NCI-H2196 treated with DMSO at 0.1 percent for 48 hours (cell line): ENCODE measurements at regions not wholly inside any gene's neighbourhood (a gene's known extent, or its start where the extent isn't known, plus 50 kb on each side); places are given as distances from the start of the nearest gene placed in this dataset.
"Not testable (repeated sequence)": the region's sequence is repeated elsewhere in the genome, so short reads cannot be mapped to it uniquely, and the experiment has no call there.

Experiments used
- DNase-seq: peaks from one replicate; lab custom pipeline; 2025; ENCODE audit not compliant: unreplicated experiment; lab: John Stamatoyannopoulos, UW

DNA sequence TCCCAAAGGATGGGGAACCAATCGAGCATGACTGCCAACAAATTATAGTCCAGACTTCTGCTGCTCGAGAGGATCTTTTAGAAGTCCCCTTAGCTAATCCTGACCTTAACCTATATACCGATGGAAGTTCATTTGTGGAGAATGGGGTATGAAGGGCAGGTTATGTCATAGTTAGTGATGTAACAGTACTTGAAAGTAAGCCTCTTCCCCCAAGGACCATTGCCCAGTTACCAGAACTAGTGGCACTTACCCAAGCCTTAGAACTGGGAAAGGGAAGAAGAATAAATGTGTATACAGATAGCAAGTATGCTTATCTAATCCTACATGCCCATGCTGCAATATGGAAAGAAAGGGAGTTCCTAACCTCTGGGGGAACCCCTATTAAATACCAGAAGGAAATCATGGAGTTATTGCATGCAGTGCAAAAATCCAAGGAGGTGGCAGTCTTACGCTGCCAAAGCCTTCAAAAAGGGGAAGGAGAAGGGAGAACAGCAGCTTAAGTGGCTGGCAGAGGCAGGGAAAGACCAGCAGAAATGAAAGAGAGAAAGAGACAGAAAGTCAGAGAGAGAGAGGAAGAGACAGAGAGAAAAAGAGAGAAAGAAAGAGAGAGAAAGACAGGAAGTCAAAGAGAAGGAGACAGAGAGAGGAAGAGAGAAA lies 224.4 kb upstream of the SLC8A1 start:
- DNase-seq, result not testable (repeated sequence)

DNA sequence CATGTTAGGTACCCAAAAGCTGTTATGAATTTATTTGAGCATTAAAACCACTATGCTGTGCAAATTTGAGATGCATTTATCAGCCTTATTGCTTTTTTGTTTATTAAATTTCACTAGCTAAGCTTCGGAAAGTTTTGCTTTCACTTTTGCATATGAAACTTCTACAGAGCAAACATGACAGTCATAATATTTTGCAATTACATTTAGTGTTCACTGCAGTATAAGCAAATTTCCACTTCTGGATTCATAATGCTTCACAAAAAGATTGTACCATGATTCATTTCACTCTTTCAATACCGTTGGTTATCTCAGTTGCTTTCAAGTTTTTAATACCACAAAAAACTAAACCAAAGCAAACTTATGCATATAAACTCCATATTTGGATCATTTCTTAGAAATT lies 228.7 kb upstream of the SLC8A1 start:
- no peak for DNase-seq

DNA sequence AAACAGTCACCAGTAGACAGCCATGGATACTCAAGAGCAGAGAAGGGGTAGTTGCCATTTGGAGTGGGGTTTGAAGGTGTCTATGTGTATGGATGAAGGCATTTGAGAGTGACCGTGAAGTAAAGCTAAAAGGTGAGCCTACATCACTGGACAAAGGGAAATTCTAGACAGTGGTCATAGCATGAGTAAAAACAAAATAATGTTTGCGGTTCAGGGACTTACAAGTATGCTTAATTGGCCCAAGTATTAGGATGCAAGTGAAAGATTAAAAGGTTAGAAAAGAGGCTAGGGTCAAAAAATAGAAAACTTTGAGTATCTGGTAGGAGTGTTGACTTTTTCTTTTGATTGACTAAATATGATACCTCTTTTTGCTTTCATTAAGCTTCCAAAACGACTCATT lies 238.1 kb upstream of the SLC8A1 start:
- no peak for DNase-seq

DNA sequence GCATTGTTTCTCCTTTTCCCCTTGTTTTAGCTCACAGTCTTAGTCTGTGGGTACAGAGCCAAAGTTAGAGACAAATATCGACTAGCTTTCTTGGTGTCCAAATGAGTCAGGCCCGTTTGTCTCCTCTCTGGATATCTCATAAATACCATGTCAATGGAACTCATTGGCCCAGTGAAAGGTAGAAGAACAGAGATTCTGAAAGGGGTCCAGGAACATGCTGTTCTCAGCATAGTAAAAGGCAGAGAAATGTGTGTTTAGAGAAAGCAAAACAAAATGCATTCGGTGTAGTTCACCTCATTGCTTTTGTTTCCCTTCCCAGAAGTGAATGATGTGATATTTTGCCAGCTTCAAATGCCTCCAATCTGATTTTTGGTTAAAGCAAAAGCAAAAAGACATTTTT lies 238.6 kb upstream of the SLC8A1 start:
- DNase-seq, result no peak

DNA sequence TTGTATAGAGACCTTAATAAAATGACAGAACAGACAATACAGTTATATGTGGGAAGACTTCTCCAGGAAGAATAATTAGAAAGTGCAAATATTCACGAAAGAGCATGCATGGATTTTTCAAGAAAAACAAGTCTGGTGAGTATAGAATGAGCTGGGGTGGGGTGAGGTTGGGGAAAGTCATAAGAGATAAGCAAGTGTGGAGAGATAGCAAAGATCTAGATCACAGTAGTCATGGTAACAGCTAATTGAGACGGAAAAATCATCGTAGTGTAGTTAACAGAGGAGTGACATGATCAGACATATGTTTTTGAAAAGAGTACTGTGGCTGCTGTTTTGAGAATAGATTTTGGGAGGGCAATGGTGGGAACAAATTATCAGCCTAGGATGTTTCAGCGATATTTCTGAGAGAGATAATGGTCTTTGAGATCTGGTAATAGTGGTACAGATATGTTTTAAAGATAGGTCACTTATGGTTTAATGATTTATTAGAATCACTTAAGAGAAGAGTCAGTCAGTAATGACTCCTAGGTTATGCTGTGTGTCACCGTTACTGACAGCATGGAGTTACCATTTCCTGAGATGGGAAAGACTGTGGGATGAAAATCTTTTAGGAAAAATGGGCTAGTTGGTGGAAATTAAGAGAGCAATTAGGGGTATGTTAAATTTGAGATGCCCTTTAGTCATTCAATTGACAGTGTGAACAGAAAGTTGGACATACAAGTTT lies 248.5 kb upstream of the SLC8A1 start:
- DNase-seq, result no peak

- not testable (repeated sequence) for DNase-seq
Measured at GRCh38 chr2:40712197-40712894, 260.5 kb upstream of the SLC8A1 start.

- no peak for DNase-seq
Measured at GRCh38 chr2:40716879-40717278, 265.0 kb upstream of the SLC8A1 start.

GRCh38 chr2:40719414-40719813 lies 267.5 kb upstream of the SLC8A1 start:
- DNase-seq, result no peak

- no peak for DNase-seq
Measured at GRCh38 chr2:40721595-40721994, 269.7 kb upstream of the SLC8A1 start.

GRCh38 chr2:40723194-40723593 lies 271.3 kb upstream of the SLC8A1 start:
- no peak for DNase-seq

DNA sequence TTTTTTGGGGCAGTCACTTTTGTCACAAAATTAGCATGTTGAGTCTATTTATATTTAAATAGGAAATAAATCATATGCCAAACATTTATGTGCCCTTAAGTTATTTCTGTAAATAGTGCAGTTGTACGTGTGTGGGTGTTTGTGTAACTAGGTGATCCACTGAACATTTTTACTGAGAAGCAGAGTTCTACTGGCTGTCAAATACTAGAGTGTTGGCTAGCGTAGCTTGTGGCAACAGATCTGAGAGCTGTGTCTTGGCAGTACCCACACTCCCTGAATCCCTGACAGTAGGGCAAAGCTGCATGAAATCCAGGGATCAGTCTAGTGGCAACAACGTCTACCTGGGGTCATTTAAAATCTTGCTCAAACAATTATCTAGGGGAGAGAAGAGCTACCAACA lies 273.1 kb upstream of the SLC8A1 start:
- no peak for DNase-seq

GRCh38 chr2:40725950-40726349 lies 274.1 kb upstream of the SLC8A1 start:
- DNase-seq, result no peak

DNA sequence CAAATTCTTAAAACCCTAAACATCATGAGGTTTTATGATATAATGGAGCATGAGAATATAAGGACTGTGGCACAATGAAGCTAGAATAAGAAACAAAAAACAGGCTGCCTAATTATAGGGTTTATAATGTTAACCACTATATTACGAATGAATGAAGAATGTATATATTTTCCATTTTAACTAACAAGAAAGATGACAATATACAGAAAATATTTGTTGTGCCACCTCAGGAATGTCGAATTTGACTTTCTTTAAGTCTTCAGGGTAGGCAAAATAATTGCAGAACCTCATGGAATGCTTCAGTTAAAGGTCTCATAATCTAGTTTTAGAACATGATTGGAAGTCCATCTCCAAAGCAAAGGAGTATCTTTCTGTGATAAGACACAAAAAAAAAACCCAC lies 282.9 kb upstream of the SLC8A1 start:
- DNase-seq, result no peak

DNA sequence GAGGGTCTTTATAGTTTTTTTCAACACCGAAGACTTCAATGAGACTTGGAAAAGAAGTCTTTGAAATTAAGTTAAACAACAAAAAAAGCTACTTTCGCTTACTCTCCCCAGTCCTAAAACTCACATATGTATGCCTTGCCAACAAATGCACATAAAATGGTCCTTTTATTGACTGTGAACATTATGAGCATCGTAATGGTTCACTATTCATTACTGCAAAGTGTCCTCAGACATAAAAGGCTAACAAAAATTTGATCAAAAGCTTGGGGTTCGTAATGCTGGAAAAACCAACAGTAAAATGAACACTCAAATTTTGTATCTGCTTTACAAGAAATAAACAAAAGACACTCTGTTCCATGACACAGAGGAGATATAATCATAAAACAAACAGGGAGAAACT lies 285.3 kb upstream of the SLC8A1 start:
- DNase-seq, result no peak

- no peak for DNase-seq
Measured at GRCh38 chr2:40740419-40740818, 288.5 kb upstream of the SLC8A1 start.

DNA sequence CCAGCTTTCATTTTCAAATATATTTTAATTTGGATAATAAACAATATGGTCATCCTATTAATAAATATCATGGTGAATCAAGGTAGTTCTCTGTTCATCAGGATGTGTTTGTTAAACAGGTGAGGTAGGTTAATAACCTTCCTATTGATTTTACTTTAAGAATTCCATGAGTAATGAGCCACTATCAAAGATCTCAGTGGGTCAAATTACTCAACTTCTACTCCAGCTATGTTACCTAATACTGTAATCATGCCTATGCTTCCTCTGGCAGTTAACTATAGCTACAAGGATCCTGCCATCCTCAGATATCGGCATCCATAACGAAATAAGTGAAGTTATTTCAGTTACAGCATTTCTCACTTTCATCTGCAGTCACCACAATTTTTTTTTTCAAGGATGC lies 289.6 kb upstream of the SLC8A1 start:
- DNase-seq, result no peak

DNA sequence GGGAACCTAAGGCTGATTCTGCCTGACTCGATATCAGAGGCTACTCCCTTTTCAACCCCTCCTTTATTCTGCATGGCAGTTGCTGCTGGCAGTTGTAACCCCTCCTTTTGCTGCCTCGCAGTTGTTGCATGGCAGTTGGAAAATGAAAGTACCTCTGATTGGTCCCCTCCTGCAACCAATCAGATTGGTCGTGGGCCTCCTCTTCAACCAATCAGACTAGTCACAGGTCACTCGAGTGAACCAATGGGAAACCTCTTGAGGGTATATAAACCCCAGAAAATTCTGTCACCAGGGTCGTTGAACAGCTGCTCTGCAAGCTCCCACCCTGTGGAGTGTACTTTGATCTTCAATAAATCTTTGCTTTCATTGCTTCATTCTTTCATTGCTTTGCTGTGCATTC lies 294.3 kb upstream of the SLC8A1 start:
- DNase-seq, result no peak

- no peak for DNase-seq
Measured at GRCh38 chr2:40751981-40752380, 300.1 kb upstream of the SLC8A1 start.

GRCh38 chr2:40752796-40753195 lies 300.9 kb upstream of the SLC8A1 start:
- DNase-seq, result no peak

DNA sequence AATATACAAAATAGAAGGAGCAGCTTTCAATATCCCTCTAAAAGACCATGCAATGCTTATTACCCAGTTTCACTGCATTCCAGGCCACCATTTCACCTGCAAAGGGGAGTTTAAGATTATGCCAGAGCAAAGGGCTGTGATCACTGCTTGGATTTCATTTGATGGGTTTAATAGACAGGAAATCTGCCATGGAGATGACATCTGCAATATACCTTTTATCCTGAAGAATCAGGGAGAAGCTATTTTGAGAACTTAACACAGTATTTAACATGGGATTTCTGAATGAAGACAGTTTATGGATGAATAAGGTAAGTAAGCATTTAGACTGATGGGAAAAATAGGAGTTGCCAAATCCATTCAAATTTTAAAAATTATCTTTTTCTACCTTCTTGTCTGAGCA lies 303.0 kb upstream of the SLC8A1 start:
- DNase-seq, result no peak

DNA sequence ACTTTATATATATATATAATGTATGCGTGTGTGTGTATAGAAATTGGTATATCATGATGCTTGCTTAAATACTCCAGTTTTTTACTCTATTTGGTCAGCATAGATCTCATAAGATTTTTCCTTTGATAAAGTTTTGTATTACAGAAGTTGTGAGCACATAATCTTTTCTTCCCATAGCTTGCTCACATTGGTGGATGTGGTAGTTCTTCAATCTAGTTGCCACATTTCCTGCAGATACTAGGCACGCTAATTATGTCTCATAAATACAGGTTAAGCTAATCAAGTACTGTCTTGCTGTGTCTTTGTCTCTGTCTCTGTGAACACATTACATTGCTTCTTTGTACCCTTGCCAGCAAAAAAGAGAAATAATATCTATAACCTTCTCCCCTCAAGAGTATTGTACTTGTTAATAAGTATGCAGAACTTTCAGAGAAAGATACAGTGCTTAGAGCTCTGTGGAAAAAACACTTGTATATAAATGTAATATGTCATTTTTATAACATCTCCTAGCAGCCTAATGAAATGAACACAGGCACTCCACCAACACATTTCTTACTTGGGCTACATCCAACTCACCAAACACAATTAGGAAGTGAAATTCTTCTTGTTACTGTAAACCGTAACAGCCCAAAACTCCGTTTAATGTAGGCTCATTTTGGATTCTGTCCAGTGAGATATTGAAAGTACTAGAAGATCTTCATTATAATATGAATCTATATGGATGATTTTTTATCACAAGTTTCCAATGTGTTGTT lies 306.7 kb upstream of the SLC8A1 start:
- DNase-seq, result no peak
